ENCODE measurements at regions not wholly inside any gene's neighbourhood (a gene's known extent, or its start where the extent isn't known, plus 50 kb on each side); places are given as distances from the start of the nearest gene placed in this dataset.

DNA sequence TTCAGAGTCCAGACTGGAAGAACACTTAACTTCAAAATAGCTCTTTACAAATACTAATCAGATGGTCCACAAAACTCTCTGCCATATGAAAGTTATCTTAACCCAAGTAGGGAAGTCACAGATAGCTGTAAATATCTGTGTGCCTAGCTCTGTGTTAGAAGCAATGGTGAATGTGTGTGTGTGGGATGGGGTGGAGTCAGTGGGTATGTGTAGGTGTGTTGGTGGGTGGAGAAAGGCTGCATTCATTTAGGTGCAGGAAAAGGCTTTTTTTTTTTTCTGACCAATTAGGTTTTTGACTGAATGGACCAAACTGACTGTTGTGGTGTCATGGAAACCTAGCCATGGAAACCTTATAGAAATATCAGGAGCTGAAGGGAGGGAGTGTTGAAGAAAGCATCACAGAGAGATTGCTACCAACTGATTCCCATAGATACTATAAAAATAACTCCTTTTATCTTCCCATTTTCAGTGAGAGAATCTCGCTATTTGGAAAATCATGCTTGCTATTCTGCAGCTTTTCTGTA lies 156.2 kb upstream of the NR3C1 start:
- H2BK15ac ChIP-seq (ENCODE audit: low read length) = no peak overlapping the region
- H3K18ac ChIP-seq (ENCODE audit: extremely low read depth, low read length) = no peak overlapping the region
- no peak overlapping the region for H3K9ac ChIP-seq (replicated peaks in 1 of 4; ENCODE audit: extremely low read depth in 1 of 4, low read depth in 3 of 4, low read length in 3 of 4)
- FAIRE-seq = no peak
- TF ChIP-seq ZNF274 (IDR thresholded peaks at IDR 0.05; ENCODE audit: borderline replicate concordance, extremely low read depth, low read length) (no peak), FOSL1 (IDR thresholded peaks at IDR 0.05; ENCODE audit: insufficient read depth, low read depth, low read length) (no peak), JUN (IDR thresholded peaks at IDR 0.05; ENCODE audit: low read depth, low read length) (no peak), SUZ12 (IDR thresholded peaks at IDR 0.05; ENCODE audit: low read length) (no peak), GABPA (IDR thresholded peaks at IDR 0.05; ENCODE audit: borderline replicate concordance, insufficient read depth, low read length) (no peak), TCF12 (IDR thresholded peaks at IDR 0.05; ENCODE audit: low read depth, low read length) (no peak), SP4 (IDR thresholded peaks at IDR 0.05; ENCODE audit: low read length) (no peak), CHD2 (IDR thresholded peaks at IDR 0.05; ENCODE audit: low read length) (no peak), SIX5 (IDR thresholded peaks at IDR 0.05; ENCODE audit: low read depth, low read length) (no peak), HDAC6 (IDR thresholded peaks at IDR 0.05; ENCODE audit: low read depth, low read length) (no peak), RXRA (IDR thresholded peaks at IDR 0.05; ENCODE audit: insufficient read depth, low read depth, low read length) (no peak), CHD1 (IDR thresholded peaks at IDR 0.05; ENCODE audit: low read depth, low read length) (no peak)
- H3K56ac ChIP-seq (replicated peaks; ENCODE audit: insufficient read length, low read depth, low read length) = no peak overlapping the region
- H3K79me2 ChIP-seq (ENCODE audit: control insufficient read depth in 1 of 2, insufficient read depth in 2 of 2, low read length in 2 of 2) = no peaks in the 10 kb centered on the region
- no peak overlapping the region for H3K4me3 ChIP-seq (ENCODE audit: extremely low read depth in 1 of 4, insufficient read depth in 2 of 4, low read depth in 3 of 4, low read length in 4 of 4)
- H2AK5ac ChIP-seq (ENCODE audit: low read depth, low read length) = no peak overlapping the region
- H3K27me3 ChIP-seq (replicated peaks in 1 of 4; ENCODE audit: control insufficient read depth in 3 of 4, extremely low read depth in 1 of 4, insufficient read depth in 3 of 4, low read length in 3 of 4) = no peaks in the 10 kb centered on the region
- H3K4me1 ChIP-seq (replicated peaks in 1 of 4; ENCODE audit: control insufficient read depth in 3 of 4, insufficient read depth in 4 of 4, low read length in 3 of 4) = peaks cover 0 to 4% (median 2%) of the 10 kb centered on the region in 4 experiments; a peak in 2 of 7 replicates
- no peak for DNase-seq (ENCODE audit: low read depth in 1 of 2, low spot score in 2 of 2)
- no peaks in the 10 kb centered on the region for H3K79me1 ChIP-seq (ENCODE audit: low read depth, low read length)
- no peak overlapping the region for H2BK12ac ChIP-seq (ENCODE audit: low read depth, low read length)
- H4K91ac ChIP-seq (replicated peaks; ENCODE audit: insufficient read length, low read length) = no peak overlapping the region
- ChIA-PET CTCF (ENCODE audit: partially characterized antibody) (interaction anchor here (0.7 kb wide), 1 partner anchor 557 kb away, joined by 3 read pairs; no protein-coding TSS in a partner anchor), POLR2A (ENCODE audit: partially characterized antibody) (interaction anchor here (0.7 kb wide), 1 partner anchor 22 kb away, joined by 3 read pairs; no protein-coding TSS in a partner anchor)
- H4K20me1 ChIP-seq (replicated peaks in 1 of 2; ENCODE audit: control insufficient read depth in 1 of 2, insufficient read depth in 2 of 2, low read length in 2 of 2) = no peaks in the 10 kb centered on the region
- no peak overlapping the region for H4K5ac ChIP-seq (ENCODE audit: insufficient read length, low read depth, low read length)
- H4K8ac ChIP-seq (ENCODE audit: extremely low read depth, insufficient read depth, low read length) = no peak overlapping the region
- no peak overlapping the region for H3K4ac ChIP-seq (replicated peaks; ENCODE audit: insufficient read length, low read depth, low read length)
- no peaks in the 10 kb centered on the region for H3K23me2 ChIP-seq (ENCODE audit: low read depth, low read length)
- no peaks in the 10 kb centered on the region for H3K36me3 ChIP-seq (ENCODE audit: control insufficient read depth in 2 of 4, insufficient read depth in 4 of 4, low read length in 3 of 4)
- no peak overlapping the region for H2BK5ac ChIP-seq (ENCODE audit: low read depth, low read length)
- H3K4me2 ChIP-seq (ENCODE audit: insufficient read depth in 1 of 2, low read depth in 2 of 2, low read length in 2 of 2) = no peak overlapping the region
- H2BK20ac ChIP-seq (ENCODE audit: low read length) = no peak overlapping the region
- no peak overlapping the region for H2AFZ ChIP-seq (ENCODE audit: low read length)
- H3K23ac ChIP-seq (ENCODE audit: insufficient read length) = no peak overlapping the region
- no peak overlapping the region for H2BK120ac ChIP-seq (replicated peaks; ENCODE audit: low read depth, low read length)
- 96% methylated on average over 1 of the region's 1 CpG; no CpG with 5 or more reads in 1 of the 2 experiments for WGBS, 2 experiments (ENCODE audit: extremely low coverage in 1 of 2, insufficient coverage in 1 of 2, insufficient read length in 1 of 2, insufficient replicate concordance in 2 of 2, low coverage in 1 of 2, low lambda C conversion rate in 2 of 2, missing lambda C conversion rate in 1 of 2)
- H3K9me3 ChIP-seq (ENCODE audit: insufficient read depth in 2 of 2, low read depth in 1 of 2, low read length in 1 of 2) = no peaks in the 10 kb centered on the region
- H3K27ac ChIP-seq (ENCODE audit: low read depth, low read length) = no peak overlapping the region
- no peak overlapping the region for H3K14ac ChIP-seq (ENCODE audit: insufficient read length)
